ENCODE measurements at regions not wholly inside any gene's neighbourhood (a gene's known extent, or its start where the extent isn't known, plus 50 kb on each side); places are given as distances from the start of the nearest gene placed in this dataset.

GRCh38 chr10:29849126-29849833, 210.1 kb downstream of the JCAD start:
- DNase-seq, result no peak

- DNase-seq, result no peak
Observed at GRCh38 chr10:29846881-29847280, 212.1 kb upstream of the SVIL start.

GRCh38 chr10:29845166-29845565, 210.4 kb upstream of the SVIL start:
- DNase-seq, result no peak

- DNase-seq, result no peak
Observed at GRCh38 chr10:29843143-29843542, 208.4 kb upstream of the SVIL start.

GRCh38 chr10:29841724-29842649, 207.2 kb upstream of the SVIL start:
- no peak for DNase-seq

- DNase-seq, result no peak
Observed at GRCh38 chr10:29840516-29841276, 205.9 kb upstream of the SVIL start.

GRCh38 chr10:29839826-29840515, 205.2 kb upstream of the SVIL start:
- DNase-seq, result no peak

- no peak for DNase-seq
Observed at GRCh38 chr10:29838539-29838938, 203.8 kb upstream of the SVIL start.

GRCh38 chr10:29837586-29837985, 202.8 kb upstream of the SVIL start:
- no peak for DNase-seq

- DNase-seq, result no peak
Observed at GRCh38 chr10:29836396-29836795, 201.6 kb upstream of the SVIL start.

- no peak for DNase-seq
Observed at GRCh38 chr10:29835055-29835454, 200.3 kb upstream of the SVIL start.

- no peak for DNase-seq
Observed at GRCh38 chr10:29830531-29831512, 196.1 kb upstream of the SVIL start.

- DNase-seq, result no peak
Observed at GRCh38 chr10:29829776-29830175, 195.0 kb upstream of the SVIL start.

GRCh38 chr10:29828956-29829355, 194.2 kb upstream of the SVIL start:
- DNase-seq, result no peak

- DNase-seq, result no peak
Observed at GRCh38 chr10:29828440-29828894, 193.7 kb upstream of the SVIL start.

GRCh38 chr10:29827512-29827911, 192.7 kb upstream of the SVIL start:
- no peak for DNase-seq

- DNase-seq, result no peak
Observed at GRCh38 chr10:29826801-29827450, 192.2 kb upstream of the SVIL start.

- DNase-seq, result no peak
Observed at GRCh38 chr10:29826221-29826620, 191.4 kb upstream of the SVIL start.

GRCh38 chr10:29823553-29824080, 188.8 kb upstream of the SVIL start:
- DNase-seq, result no peak

GRCh38 chr10:29820890-29821461, 186.2 kb upstream of the SVIL start:
- DNase-seq, result no peak

All from stimulated activated CD4-positive, alpha-beta T cell treated with anti-CD3 and anti-CD28 coated beads, Interleukin-4, amount 100 ng/mL, for 4 hours (primary cell).